Thoracic aorta (tissue), 2 donors: ENCODE measurements at regions not wholly inside any gene's neighbourhood (a gene's known extent, or its start where the extent isn't known, plus 50 kb on each side); places are given as distances from the start of the nearest gene placed in this dataset.

Experiments
- ATAC-seq: fragments of 150-250 bp; one replicate; pipeline ENCODE4 v1.8.0; 2017; ENCODE audit warnings: low read depth; ENCODE audit not compliant: insufficient number of reproducible peaks, low FRiP score
- DNase-seq: peaks from one replicate; pipeline ENCODE4 v3.0.0-alpha.2; 2020; ENCODE audit warnings: low spot score
- H3K27ac ChIP-seq, 2 donors: fragments of 200-600 bp; sonication (generic); 1 replicate in 1 of 2; 2 replicates in 1 of 2; pipeline ENCODE4 v1.5.1; 2016; ENCODE audit warnings: mild to moderate bottlenecking in 2 of 2, moderate library complexity in 2 of 2
- H3K27me3 ChIP-seq: fragments of 200-600 bp; sonication (generic); replicated peaks from 2 replicates; pipeline ENCODE4 v1.6.0; 2016; ENCODE audit warnings: mild to moderate bottlenecking; ENCODE audit not compliant: insufficient read depth
- H3K36me3 ChIP-seq: fragments of 200-600 bp; sonication (generic); one replicate; pipeline ENCODE4 v1.5.1; 2016
- H3K4me1 ChIP-seq, 2 donors: fragments of 200-600 bp; sonication (generic); 1 replicate in 1 of 2; 2 replicates in 1 of 2; pipeline versions ENCODE4 v1.5.1 to v1.6.0; 2016; ENCODE audit warnings: low read depth in 2 of 2, mild to moderate bottlenecking in 1 of 2; ENCODE audit not compliant: control insufficient read depth in 1 of 2
- H3K4me3 ChIP-seq: fragments of 200-600 bp; sonication (generic); 2 replicates; pipeline ENCODE4 v1.5.1; 2016; ENCODE audit warnings: mild to moderate bottlenecking
- H3K9me3 ChIP-seq: fragments of 200-600 bp; sonication (generic); 2 replicates; pipeline ENCODE4 v1.5.1; 2016
- CTCF ChIP-seq: fragments of 200-600 bp; sonication (generic); IDR thresholded peaks from one replicate; pipeline ENCODE4 v1.5.1; 2019; ENCODE audit warnings: antibody characterized with exemption

GRCh38 chr2:128834207-128834879 lies 515.7 kb upstream of the HS6ST1 start:
- Histone ChIP-seq H3K9me3 (no peaks in the 10 kb centered on the region), H3K4me3 (no peak overlapping the region), H3K4me1 (no peaks in the 10 kb centered on the region), H3K27me3 (no peaks in the 10 kb centered on the region), H3K36me3 (no peaks in the 10 kb centered on the region), H3K27ac (no peak overlapping the region)
- ATAC-seq = no peak
- no peak for TF ChIP-seq CTCF
- DNase-seq = no peak

- DNase-seq (no peak), ATAC-seq (no peak)
- Histone ChIP-seq H3K27ac (no peak overlapping the region), H3K36me3 (no peaks in the 10 kb centered on the region), H3K9me3 (no peaks in the 10 kb centered on the region), H3K4me1 (no peaks in the 10 kb centered on the region), H3K27me3 (no peaks in the 10 kb centered on the region), H3K4me3 (no peak overlapping the region)
- TF ChIP-seq CTCF = no peak
Measured at GRCh38 chr2:128834880-128835252, 516.2 kb upstream of the HS6ST1 start.

GRCh38 chr2:128835342-128835855 lies 516.7 kb upstream of the HS6ST1 start:
- no peak overlapping the region for H3K27ac ChIP-seq
- no peaks in the 10 kb centered on the region for H3K9me3 ChIP-seq
- H3K27me3 ChIP-seq = no peaks in the 10 kb centered on the region
- ATAC-seq = no peak
- no peaks in the 10 kb centered on the region for H3K4me1 ChIP-seq
- DNase-seq = no peak
- TF ChIP-seq CTCF = no peak
- H3K4me3 ChIP-seq = no peak overlapping the region
- no peaks in the 10 kb centered on the region for H3K36me3 ChIP-seq

- H3K4me3 ChIP-seq = no peak overlapping the region
- no peaks in the 10 kb centered on the region for H3K27me3 ChIP-seq
- no peaks in the 10 kb centered on the region for H3K36me3 ChIP-seq
- no peaks in the 10 kb centered on the region for H3K4me1 ChIP-seq
- no peak overlapping the region for H3K27ac ChIP-seq
- ATAC-seq = no peak
- no peak for TF ChIP-seq CTCF
- H3K9me3 ChIP-seq = no peaks in the 10 kb centered on the region
- DNase-seq = no peak
Measured at GRCh38 chr2:128835974-128836373, 517.3 kb upstream of the HS6ST1 start.

GRCh38 chr2:128836559-128837100 lies 518.0 kb upstream of the HS6ST1 start:
- no peak for TF ChIP-seq CTCF
- no peak for DNase-seq
- Histone ChIP-seq H3K27ac (no peak overlapping the region), H3K4me1 (no peaks in the 10 kb centered on the region), H3K4me3 (no peak overlapping the region), H3K9me3 (no peaks in the 10 kb centered on the region), H3K27me3 (no peaks in the 10 kb centered on the region), H3K36me3 (no peaks in the 10 kb centered on the region)
- no peak for ATAC-seq
